Adipocyte (in vitro differentiated cells): ENCODE measurements at regions not wholly inside any gene's neighbourhood (a gene's known extent, or its start where the extent isn't known, plus 50 kb on each side); places are given as distances from the start of the nearest gene placed in this dataset.

Experiments used
- DNase-seq: peaks from one replicate; pipeline ENCODE4 v3.0.0-alpha.2; 2015; ENCODE audit warnings: low read depth
- H3K27me3 ChIP-seq: replicated peaks from 2 replicates; pipeline ENCODE4 v1.7.0; 2013; ENCODE audit warnings: mild to moderate bottlenecking, low read length, moderate library complexity; ENCODE audit not compliant: control insufficient read depth, insufficient read depth
- H3K36me3 ChIP-seq: 2 replicates; pipeline ENCODE4 v1.7.0; 2013; ENCODE audit warnings: low read length, mild to moderate bottlenecking, moderate library complexity; ENCODE audit not compliant: control insufficient read depth, insufficient read depth, severe bottlenecking
- H3K4me1 ChIP-seq: 2 replicates; pipeline ENCODE4 v1.7.0; 2013; ENCODE audit warnings: mild to moderate bottlenecking, low read length, moderate library complexity; ENCODE audit not compliant: control insufficient read depth, insufficient read depth
- H3K4me3 ChIP-seq: 2 replicates; pipeline ENCODE4 v1.7.0; 2013; ENCODE audit warnings: mild to moderate bottlenecking, low read length, moderate library complexity
- H3K9ac ChIP-seq: 2 replicates; pipeline ENCODE4 v1.7.0; 2013; ENCODE audit warnings: mild to moderate bottlenecking, low read length, moderate library complexity
- H3K9me3 ChIP-seq: 2 replicates; pipeline ENCODE4 v1.7.0; 2013; ENCODE audit warnings: mild to moderate bottlenecking, low read length, moderate library complexity; ENCODE audit not compliant: control insufficient read depth

DNA sequence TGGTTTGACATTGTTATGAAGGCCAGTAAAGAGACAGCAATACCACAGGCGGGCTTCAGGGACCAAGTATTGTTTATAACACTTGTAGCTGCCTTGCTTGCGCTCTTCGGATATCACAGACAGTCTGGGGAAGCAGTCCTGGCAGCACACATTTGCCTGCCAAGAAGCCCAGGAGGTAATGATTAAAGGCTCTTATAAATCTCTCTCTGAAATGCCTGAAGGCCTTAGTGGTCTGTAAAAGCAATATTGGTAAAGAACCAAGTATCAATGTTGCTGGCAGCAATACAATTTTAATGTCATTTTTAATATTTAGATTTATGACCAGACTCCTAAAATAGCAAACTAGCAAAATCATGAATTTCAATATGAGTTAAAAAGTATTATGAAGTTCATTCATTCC lies 1312.4 kb downstream of the PCDH9 start:
- no peak for DNase-seq
- Histone ChIP-seq H3K36me3 (no peaks in the 10 kb centered on the region), H3K4me1 (peaks cover 29% of the 10 kb centered on the region), H3K9me3 (no peaks in the 10 kb centered on the region), H3K9ac (no peak overlapping the region), H3K4me3 (no peak overlapping the region), H3K27me3 (no peaks in the 10 kb centered on the region)

DNA sequence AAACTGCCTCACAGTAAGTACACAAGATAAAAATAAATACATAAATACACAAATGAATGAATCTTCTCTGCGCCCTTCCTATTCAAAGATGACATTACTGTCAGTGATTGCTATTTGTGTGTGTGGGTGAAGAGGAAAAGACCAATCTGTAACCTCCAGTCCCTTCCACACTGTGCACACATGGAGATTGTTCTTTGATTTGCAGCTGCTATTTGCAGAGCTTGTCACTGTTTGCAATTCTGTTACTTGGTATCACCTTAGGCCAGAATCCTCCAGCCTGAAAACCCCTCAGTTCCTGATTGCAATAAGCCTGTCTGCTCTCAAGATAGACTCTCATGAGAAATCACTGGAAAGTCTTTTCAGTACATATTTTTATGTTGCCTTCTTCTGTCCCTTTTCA lies 1314.9 kb downstream of the PCDH9 start:
- no peak for DNase-seq
- no peaks in the 10 kb centered on the region for H3K36me3 ChIP-seq
- H3K9me3 ChIP-seq = no peaks in the 10 kb centered on the region
- no peaks in the 10 kb centered on the region for H3K27me3 ChIP-seq
- no peak overlapping the region for H3K9ac ChIP-seq
- no peak overlapping the region for H3K4me3 ChIP-seq
- H3K4me1 ChIP-seq = peaks cover 43% of the 10 kb centered on the region

GRCh38 chr13:65914716-65915115 lies 1315.4 kb downstream of the PCDH9 start:
- H3K4me1 ChIP-seq = peaks cover 43% of the 10 kb centered on the region
- H3K9ac ChIP-seq = no peak overlapping the region
- H3K36me3 ChIP-seq = no peaks in the 10 kb centered on the region
- H3K27me3 ChIP-seq = no peaks in the 10 kb centered on the region
- DNase-seq = peak; percentile 49
- H3K9me3 ChIP-seq = no peaks in the 10 kb centered on the region
- no peak overlapping the region for H3K4me3 ChIP-seq

GRCh38 chr13:65913173-65913572 lies 1317.0 kb downstream of the PCDH9 start:
- H3K36me3 ChIP-seq = no peaks in the 10 kb centered on the region
- H3K27me3 ChIP-seq = no peaks in the 10 kb centered on the region
- H3K9ac ChIP-seq = no peak overlapping the region
- no peak overlapping the region for H3K4me3 ChIP-seq
- peak; percentile 87 for DNase-seq
- H3K4me1 ChIP-seq = peaks cover 43% of the 10 kb centered on the region
- peaks cover 4% of the 10 kb centered on the region for H3K9me3 ChIP-seq

DNA sequence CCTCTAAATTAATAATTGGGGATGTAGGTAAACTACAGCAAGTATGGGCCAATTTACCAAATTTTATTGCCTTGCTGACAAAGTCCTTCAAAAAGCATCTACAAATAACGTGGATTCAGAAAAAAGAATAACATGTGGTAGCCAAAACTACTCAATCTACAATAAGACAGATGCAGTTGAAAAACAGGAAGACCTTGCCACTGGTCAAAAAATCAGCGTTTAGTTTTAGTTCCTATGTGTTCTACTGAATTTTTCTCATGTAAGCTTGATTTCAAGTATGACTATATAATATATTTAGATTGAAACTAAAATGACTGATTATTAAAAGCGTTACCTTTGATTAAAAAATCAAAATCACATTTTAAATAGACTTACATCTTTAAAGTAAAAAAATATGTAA lies 1317.6 kb downstream of the PCDH9 start:
- no peak overlapping the region for H3K4me3 ChIP-seq
- DNase-seq = no peak
- peaks cover 43% of the 10 kb centered on the region for H3K4me1 ChIP-seq
- H3K9ac ChIP-seq = no peak overlapping the region
- H3K36me3 ChIP-seq = no peaks in the 10 kb centered on the region
- peaks cover 7% of the 10 kb centered on the region for H3K9me3 ChIP-seq
- no peaks in the 10 kb centered on the region for H3K27me3 ChIP-seq

- H3K9me3 ChIP-seq = peaks cover 7% of the 10 kb centered on the region
- no peaks in the 10 kb centered on the region for H3K36me3 ChIP-seq
- peak; percentile 44 for DNase-seq
- H3K9ac ChIP-seq = no peak overlapping the region
- peaks cover 43% of the 10 kb centered on the region for H3K4me1 ChIP-seq
- H3K27me3 ChIP-seq = no peaks in the 10 kb centered on the region
- peak overlapping the region; percentile 11 for H3K4me3 ChIP-seq
Observed at GRCh38 chr13:65911546-65912193, 1318.5 kb downstream of the PCDH9 start.

- H3K4me1 ChIP-seq = peaks cover 31% of the 10 kb centered on the region
Observed at GRCh38 chr13:65909501-65909900, 1320.6 kb downstream of the PCDH9 start.

DNA sequence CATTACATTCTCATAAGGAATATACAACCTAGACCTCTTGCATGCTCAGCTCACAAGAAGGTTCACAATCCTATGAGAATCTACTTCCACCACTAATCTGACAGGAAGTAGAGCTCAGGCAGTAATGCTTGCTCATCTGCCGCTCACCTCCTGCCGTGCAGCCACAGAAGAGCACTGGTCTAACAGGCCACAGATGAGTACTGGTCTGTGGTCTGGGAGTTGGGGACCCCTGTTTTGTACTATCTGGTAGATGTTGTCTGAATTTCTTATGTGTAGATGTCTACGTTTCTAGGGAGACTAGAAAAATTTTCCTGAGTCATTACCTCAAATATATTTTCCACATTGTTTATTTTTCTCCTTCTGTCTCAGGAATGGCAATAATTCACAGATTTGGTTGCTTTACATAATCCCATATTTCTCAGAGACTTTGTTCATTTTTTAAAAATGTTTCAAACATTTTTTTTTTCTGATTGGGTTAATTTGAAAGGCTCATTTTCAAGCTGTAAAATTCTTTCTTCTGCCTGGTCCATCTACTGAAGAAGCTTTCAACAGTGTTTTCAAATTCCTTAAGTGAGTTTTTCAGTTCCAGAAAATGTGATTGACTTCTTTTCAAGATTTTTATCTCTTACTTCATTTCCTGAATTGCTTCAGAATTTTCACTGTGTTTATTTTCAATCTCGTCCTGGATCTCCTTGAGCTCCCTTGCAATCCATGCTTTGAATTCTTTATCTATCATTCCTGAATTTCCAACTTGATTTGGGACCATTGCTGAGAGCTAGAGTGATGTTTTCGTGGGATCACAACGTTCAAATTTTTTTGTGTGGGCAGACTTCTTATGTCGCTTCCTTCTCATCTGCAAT lies 1322.2 kb downstream of the PCDH9 start:
- no peaks in the 10 kb centered on the region for H3K27me3 ChIP-seq
- peaks cover 18% of the 10 kb centered on the region for H3K4me1 ChIP-seq
- H3K4me3 ChIP-seq = no peak overlapping the region
- no peaks in the 10 kb centered on the region for H3K36me3 ChIP-seq
- DNase-seq = no peak
- peaks cover 7% of the 10 kb centered on the region for H3K9me3 ChIP-seq
- no peak overlapping the region for H3K9ac ChIP-seq

More at GRCh38 chr13:65909501-65909900, 1320.6 kb downstream of the PCDH9 start:
- Histone ChIP-seq H3K9ac (no peak overlapping the region), H3K9me3 (peaks cover 7% of the 10 kb centered on the region), H3K36me3 (no peaks in the 10 kb centered on the region), H3K4me3 (no peak overlapping the region), H3K27me3 (no peaks in the 10 kb centered on the region)
- no peak for DNase-seq

GRCh38 chr13:65901723-65902122 lies 1328.4 kb downstream of the PCDH9 start:
- Histone ChIP-seq H3K4me3 (no peak overlapping the region), H3K9ac (no peak overlapping the region), H3K27me3 (no peaks in the 10 kb centered on the region), H3K4me1 (no peaks in the 10 kb centered on the region), H3K36me3 (no peaks in the 10 kb centered on the region), H3K9me3 (peaks cover 3% of the 10 kb centered on the region)
- no peak for DNase-seq

DNA sequence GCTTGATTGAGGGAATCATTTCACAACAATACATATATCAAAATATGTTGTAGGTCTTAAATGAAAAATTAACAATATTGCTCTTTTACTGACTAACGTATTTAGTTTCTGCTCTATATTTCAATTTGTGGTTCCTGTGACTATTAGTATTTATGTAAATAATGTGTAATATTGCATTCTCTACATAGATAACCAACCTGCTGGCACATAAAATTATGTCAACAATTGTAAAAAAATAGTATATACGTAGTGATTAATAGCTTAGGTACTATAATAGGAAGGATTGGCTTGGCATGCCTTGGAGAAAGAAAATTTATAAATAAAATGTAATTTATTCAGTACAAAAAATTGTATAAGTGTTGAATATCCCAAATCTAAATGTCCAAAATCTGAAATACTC lies 1336.1 kb downstream of the PCDH9 start:
- H3K9ac ChIP-seq = no peak overlapping the region
- no peak for DNase-seq
- H3K4me1 ChIP-seq = no peaks in the 10 kb centered on the region
- no peaks in the 10 kb centered on the region for H3K9me3 ChIP-seq
- no peaks in the 10 kb centered on the region for H3K27me3 ChIP-seq
- no peak overlapping the region for H3K4me3 ChIP-seq
- no peaks in the 10 kb centered on the region for H3K36me3 ChIP-seq

DNA sequence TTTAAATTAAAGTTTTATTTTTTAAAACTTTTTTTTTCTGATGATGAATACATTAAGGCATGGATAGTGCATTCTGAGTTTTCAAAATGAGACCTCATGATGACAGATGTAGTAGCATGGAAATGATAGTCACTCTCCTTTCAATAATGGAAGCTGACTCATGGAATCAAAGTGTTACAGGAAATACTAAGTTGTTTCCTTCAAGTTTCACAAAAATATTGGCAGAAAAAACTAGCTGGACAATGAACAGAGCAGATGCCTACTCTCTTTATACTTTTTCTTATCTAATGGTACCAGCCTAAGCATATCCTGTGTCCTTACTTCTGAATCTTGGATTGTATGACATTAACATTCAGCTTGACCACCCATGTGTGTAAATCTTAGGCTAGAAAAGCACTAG lies 1337.3 kb downstream of the PCDH9 start:
- H3K9me3 ChIP-seq = no peaks in the 10 kb centered on the region
- H3K9ac ChIP-seq = no peak overlapping the region
- no peak for DNase-seq
- H3K4me1 ChIP-seq = no peaks in the 10 kb centered on the region
- H3K4me3 ChIP-seq = no peak overlapping the region
- H3K27me3 ChIP-seq = no peaks in the 10 kb centered on the region
- H3K36me3 ChIP-seq = no peaks in the 10 kb centered on the region
